ENCODE measurements at regions not wholly inside any gene's neighbourhood (a gene's known extent, or its start where the extent isn't known, plus 50 kb on each side); places are given as distances from the start of the nearest gene placed in this dataset.

GRCh38 chr12:128205758-128206157, 61.2 kb upstream of the TMEM132C start:
- no peak overlapping the region for H3K4me3 Mint-ChIP-seq
- H3K4me1 Mint-ChIP-seq (ENCODE audit: low read depth): no peaks in the 10 kb centered on the region
- DNase-seq (no peak), ATAC-seq (no peak)
- H3K36me3 Mint-ChIP-seq (ENCODE audit: low read depth): no peaks in the 10 kb centered on the region
- no peak overlapping the region for H3K27ac Mint-ChIP-seq
- intact Hi-C loops (cut with micrococcal nuclease): no loop called here
- peaks cover 4% of the 10 kb centered on the region for H3K9me3 Mint-ChIP-seq
- H3K27me3 Mint-ChIP-seq: no peaks in the 10 kb centered on the region
- POLR2A ChIA-PET: no interaction called here
- no peak for TF ChIP-seq CTCF (IDR thresholded peaks at IDR 0.05)
- CTCF ChIA-PET: no interaction called here
